Glomerular endothelial cell (primary cell): ENCODE measurements at regions not wholly inside any gene's neighbourhood (a gene's known extent, or its start where the extent isn't known, plus 50 kb on each side); places are given as distances from the start of the nearest gene placed in this dataset.

ENCODE experiments used
- DNase-seq: peaks from one replicate; pipeline ENCODE4 v3.0.0-alpha.2; 2011; ENCODE audit warnings: low read depth, low spot score; ENCODE audit errors: extremely low read depth

DNA sequence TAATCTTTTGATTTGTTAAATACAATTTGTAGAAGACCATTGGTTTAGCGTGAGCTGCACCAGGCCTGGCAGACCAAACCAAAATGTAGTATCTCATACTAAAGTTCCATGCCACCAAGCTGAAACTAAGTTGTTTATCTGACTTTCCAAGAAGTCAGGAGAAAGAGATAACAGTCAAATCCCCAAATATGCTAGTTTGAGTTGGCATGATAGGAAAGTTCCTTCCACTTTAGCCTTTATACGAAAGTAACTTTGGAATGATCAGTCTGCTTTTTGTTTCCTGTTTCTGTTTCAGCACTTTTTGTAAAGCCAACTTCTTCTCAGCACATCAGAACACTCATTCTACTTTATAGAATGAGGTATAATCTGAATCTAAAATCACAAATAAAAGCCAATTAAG is 449.2 kb downstream of the GRXCR1 start:
- no peak for DNase-seq

DNA sequence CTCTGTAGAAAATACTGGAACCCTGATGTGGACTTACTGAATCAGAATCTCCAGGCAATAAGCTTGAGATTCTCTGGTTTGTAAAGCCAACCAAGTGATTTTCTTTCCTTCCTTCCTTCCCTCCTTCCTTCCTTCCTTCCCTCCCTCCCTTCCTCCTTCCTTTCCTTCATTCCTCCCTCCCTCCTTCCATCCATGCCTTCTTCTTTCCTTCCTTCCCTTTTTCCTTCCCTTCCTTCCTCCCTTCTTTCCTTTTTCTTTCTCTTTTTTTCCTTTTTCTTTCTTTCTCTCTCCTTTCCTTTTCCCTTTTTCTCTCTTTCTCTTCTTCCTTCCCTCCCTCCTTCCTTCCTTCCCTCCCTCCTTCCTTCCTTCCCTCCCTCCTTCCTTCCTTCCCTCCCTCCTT is 450.8 kb downstream of the GRXCR1 start:
- DNase-seq: no peak

DNA sequence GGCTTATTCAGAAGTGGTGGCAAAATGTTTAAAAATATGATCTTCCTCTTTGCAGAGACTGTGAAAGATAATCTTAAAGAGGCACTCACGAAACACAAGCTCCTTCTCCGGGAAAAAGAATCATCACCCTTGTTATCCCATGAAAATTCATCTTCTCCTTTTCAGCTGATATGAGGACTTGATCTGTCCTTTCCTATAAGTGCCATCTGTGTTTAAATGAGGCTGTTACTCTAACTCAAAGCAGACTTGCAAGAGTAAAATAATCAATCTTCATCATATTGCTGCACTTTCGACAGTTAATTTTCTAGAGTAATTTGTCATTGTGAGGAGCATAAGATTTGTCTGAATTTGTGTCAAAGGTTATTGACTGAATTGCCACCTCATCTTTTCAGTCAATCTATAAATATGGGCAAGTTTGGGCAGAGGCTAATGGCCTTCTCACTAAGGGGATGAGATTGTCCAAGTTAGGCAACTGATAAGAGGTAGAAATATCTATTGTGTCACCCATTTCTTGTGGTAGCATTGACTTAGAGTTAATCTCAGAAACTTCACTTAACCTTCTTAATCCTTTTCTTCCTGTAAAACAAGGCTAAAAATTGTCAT is 452.9 kb downstream of the GRXCR1 start:
- no peak for DNase-seq

GRCh38 chr4:43348591-43348990 is 456.1 kb downstream of the GRXCR1 start:
- no peak for DNase-seq

GRCh38 chr4:43351970-43352806 is 459.7 kb downstream of the GRXCR1 start:
- no peak for DNase-seq

DNA sequence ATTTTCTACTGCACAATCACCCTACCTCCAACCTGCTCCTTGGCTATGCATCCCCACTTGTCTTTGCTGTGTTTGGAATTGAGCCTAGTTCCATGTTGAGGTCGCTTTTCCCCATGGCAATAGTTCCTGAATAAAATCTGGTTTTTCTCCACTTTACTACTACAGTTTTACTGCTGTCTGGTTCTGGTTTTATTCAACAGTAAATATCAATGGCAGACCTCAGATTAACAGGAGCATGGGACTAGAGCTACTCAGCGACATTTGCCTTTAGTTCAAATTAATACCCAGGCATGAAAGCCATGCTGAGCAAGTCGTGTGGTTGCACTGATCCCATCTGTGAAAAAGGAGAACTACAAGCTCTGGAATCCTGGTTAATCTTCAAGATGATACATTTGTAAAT is 460.3 kb downstream of the GRXCR1 start:
- no peak for DNase-seq

GRCh38 chr4:43353552-43353951 is 461.0 kb downstream of the GRXCR1 start:
- no peak for DNase-seq

DNA sequence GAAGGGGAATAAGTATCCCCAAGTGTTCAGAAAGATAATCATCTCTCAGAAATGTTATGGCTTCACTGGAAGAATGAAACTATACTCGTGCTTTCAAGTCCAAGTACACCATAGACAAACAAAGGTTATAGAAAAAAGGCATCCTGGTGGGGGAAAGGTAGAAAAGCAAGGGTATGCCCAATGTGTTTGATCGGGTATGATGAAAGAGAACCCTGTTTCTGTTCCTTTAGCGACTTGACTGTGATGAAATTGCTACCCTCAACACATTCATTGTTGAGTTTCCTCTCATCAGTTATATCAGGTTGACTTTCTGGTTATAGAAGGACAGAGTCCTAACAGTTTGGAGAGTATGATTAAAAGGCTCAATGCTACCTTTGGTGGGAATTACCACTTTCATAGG is 464.3 kb downstream of the GRXCR1 start:
- DNase-seq: no peak

- no peak for DNase-seq
Measured at GRCh38 chr4:43357252-43357974, 464.9 kb downstream of the GRXCR1 start.

GRCh38 chr4:43360296-43360695 is 467.8 kb downstream of the GRXCR1 start:
- DNase-seq: no peak

GRCh38 chr4:43362875-43363636 is 470.5 kb downstream of the GRXCR1 start:
- DNase-seq: no peak

- no peak for DNase-seq
Measured at GRCh38 chr4:43369036-43369594, 476.6 kb downstream of the GRXCR1 start.

- DNase-seq: no peak
Measured at GRCh38 chr4:43373201-43373600, 480.7 kb downstream of the GRXCR1 start.

GRCh38 chr4:43374216-43374751 is 481.8 kb downstream of the GRXCR1 start:
- no peak for DNase-seq

DNA sequence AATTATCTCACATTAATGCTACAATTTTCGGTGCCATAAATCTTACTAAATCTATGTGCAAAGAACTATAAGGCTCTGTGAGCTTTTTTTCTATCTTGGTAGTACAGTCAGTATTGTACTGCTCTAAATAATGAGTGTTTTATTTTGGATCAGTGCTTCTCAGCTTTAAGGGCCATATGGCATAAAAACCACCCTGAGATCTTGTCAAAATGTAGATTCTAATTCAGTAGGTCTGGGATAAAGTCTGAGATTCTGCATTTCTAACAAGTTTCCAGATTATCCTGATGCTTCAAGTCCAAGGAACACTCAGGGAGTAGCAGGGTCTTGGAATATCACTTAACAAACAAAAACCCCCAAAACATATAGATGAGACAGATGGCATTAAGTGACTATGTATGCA is 486.5 kb downstream of the GRXCR1 start:
- DNase-seq: no peak

DNA sequence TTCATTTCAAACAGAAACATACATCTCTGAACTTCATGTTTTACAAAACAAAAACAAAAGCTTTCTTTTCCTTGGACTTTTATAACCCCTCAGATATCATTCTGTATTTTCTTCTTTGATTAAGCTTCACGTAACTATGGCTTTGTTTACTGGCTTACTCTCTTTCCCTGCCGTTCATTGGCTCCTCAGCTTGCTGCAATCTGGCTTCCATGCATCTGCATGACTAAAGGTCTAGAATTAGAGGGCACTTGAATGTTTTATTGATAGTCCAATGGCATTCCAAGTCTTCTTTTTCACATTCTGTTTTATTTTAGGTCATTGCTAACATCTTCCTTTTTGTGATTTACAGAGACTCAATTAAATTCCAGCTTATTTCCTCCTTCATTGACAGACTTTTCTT is 487.6 kb downstream of the GRXCR1 start:
- no peak for DNase-seq

DNA sequence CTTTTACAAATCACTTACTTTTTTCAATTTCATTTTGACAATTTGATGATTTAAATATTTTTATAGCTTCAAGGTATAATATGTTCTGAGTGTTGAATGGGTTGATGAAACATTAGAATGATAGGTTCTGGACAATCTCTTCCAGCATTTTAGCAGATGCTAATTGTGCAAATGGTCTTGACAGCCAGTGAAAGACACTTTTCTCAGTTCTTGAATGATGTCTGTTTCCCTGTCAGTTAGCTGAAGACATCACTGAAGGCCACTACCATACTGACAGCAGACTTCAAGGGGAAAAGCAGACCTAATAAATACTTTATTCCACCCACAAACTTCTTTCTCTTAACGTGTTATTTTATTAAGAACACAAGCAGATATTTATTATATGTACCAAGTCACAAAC is 498.6 kb downstream of the GRXCR1 start:
- DNase-seq: no peak

- no peak for DNase-seq
Measured at GRCh38 chr4:43394976-43395375, 502.5 kb downstream of the GRXCR1 start.

GRCh38 chr4:43399726-43400125 is 507.2 kb downstream of the GRXCR1 start:
- no peak for DNase-seq

DNA sequence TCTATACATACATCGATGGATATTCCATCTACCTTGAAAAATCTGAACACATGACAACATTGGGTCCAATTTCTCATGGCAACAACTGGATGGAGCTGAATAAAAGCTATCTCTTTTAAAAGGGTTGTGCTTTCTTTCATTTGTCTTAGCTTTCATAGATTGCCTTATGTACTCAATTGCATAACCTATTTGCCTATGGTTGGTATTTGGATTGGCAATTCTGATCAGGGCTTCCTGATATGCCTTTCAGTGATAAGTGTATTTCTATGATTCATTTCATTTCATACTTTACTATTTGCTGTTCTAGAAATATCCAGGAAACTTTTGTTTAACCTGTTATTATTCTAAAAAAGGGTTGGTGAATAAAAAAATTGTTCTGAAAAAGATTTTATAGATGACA is 509.9 kb downstream of the GRXCR1 start:
- DNase-seq: no peak

DNA sequence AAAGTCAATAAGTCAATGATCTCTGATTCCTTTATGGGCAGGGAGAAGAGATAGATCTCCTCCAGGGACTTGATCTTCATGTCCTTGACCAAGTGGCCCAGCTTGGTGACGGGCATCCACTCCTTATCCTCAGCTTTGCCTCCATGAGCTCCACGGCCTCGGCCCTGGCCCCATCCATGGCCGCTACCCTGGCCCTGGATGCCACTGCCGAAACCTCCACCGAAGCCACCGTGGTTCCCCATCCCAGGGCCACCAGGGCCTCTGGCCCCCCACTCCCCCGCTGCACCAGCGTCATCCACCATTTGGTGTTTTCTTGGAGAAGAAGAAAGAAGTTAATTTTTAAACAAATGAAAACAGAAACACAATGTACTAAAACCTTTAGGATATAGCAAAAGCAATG is 518.1 kb downstream of the GRXCR1 start:
- DNase-seq: no peak
